Cardiac muscle cell (in vitro differentiated cells and primary cell): ENCODE measurements at regions not wholly inside any gene's neighbourhood (a gene's known extent, or its start where the extent isn't known, plus 50 kb on each side); places are given as distances from the start of the nearest gene placed in this dataset.

ENCODE experiments used
- DNase-seq, 2 donors: peaks; one replicate each; pipeline versions ENCODE4 v3.0.0 to v3.0.0-alpha.2; 2010 to 2017; ENCODE audit warnings: low read depth in 1 of 2, low spot score in 1 of 2
- H3K27ac ChIP-seq: fragments of 200-600 bp; sonication (generic); 2 replicates; pipeline ENCODE4 v1.5.1; 2016
- H3K27me3 ChIP-seq: fragments of 200-600 bp; sonication (generic); 2 replicates; pipeline ENCODE4 v1.6.0; 2016; ENCODE audit warnings: control low read depth
- H3K36me3 ChIP-seq: fragments of 200-600 bp; sonication (generic); 2 replicates; pipeline ENCODE4 v1.5.1; 2016; ENCODE audit warnings: control low read depth
- H3K4me1 ChIP-seq: fragments of 200-600 bp; sonication (generic); 2 replicates; pipeline ENCODE4 v1.8.1; 2017; ENCODE audit warnings: low read depth, mild to moderate bottlenecking, mixed run types
- H3K4me3 ChIP-seq: fragments of 200-600 bp; sonication (generic); 2 replicates; pipeline ENCODE4 v1.5.1; 2016; ENCODE audit warnings: mild to moderate bottlenecking
- H3K9me3 ChIP-seq: fragments of 200-600 bp; sonication (generic); 2 replicates; pipeline ENCODE4 v1.5.1; 2017; ENCODE audit warnings: low read depth, mild to moderate bottlenecking, control low read depth
- CTCF ChIP-seq: IDR thresholded peaks from 2 replicates; pipeline ENCODE4 v1.5.1; 2012; ENCODE audit warnings: low read depth, mild to moderate bottlenecking, low read length

DNA sequence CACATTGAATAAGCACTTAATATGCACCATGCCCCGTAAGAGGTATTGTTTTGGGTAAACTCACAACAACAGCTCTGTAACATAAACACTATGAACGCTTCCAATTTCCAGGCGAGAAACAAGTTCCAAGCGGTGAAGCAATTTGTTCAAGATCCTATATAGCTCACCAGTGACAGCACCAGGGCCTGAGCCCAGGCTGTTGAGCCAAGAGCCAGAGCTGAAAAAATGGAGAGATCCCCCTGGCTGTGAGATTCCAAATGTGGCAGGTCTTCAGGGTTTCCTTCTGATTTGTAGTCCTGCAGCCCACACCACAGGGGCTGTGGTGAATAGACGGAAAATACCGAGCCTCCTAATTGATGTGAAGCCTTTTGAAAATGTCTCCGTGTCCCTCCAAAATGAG is 268.0 kb upstream of the KIRREL3 start:
- H3K27ac ChIP-seq: no peak overlapping the region
- peak in 1 of 2 donors; percentile 7 for DNase-seq
- H3K4me3 ChIP-seq: no peak overlapping the region
- TF ChIP-seq CTCF: no peak
- H3K9me3 ChIP-seq: no peaks in the 10 kb centered on the region
- no peaks in the 10 kb centered on the region for H3K27me3 ChIP-seq
- H3K36me3 ChIP-seq: no peaks in the 10 kb centered on the region
- no peaks in the 10 kb centered on the region for H3K4me1 ChIP-seq

DNA sequence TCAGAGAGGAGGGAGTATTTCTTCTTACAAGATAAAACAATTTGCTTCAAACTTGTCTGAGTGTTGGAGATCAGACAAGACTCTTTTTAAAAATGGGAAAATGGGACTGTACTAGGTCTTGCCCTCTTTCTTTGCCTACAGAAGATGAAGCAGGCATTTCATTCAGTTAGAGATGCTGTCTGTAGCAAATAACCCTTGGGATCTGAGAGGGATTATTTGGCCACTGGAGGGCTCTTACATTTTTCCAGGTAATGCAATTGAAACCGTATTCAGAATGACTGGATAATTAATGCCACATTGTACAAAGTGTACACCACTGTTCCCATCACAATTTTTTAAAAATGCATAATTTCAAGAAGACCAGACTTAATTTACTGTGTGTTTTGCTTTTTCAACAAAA is 258.5 kb upstream of the KIRREL3 start:
- no peak for TF ChIP-seq CTCF
- Histone ChIP-seq H3K27ac (no peak overlapping the region), H3K27me3 (no peaks in the 10 kb centered on the region), H3K36me3 (no peaks in the 10 kb centered on the region), H3K4me3 (no peak overlapping the region), H3K9me3 (no peaks in the 10 kb centered on the region), H3K4me1 (peaks cover 11% of the 10 kb centered on the region)
- no peak for DNase-seq

DNA sequence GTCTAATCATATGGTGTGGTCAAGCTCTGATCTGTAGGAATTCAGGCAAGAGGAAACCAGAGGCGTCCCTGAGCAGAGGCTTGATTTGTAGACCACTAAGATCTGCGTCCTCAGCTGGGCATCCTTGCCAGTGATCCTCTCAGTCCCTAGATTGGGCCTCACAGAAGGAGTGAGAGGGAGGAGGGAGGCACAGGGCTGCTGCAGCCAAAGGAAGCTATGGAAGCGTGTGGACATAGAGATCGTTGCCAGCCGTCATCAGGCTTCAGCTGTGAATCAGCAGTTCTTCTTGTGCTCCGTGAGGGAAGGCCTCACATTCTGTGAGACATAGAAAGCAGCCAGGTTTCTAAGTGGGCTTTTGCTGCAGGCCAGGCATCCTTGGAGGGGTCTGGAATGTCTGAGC is 254.6 kb upstream of the KIRREL3 start:
- TF ChIP-seq CTCF: no peak
- peaks cover 26% of the 10 kb centered on the region for H3K4me1 ChIP-seq
- DNase-seq: peak in 1 of 2 donors; percentile 50
- no peak overlapping the region for H3K4me3 ChIP-seq
- H3K27ac ChIP-seq: no peak overlapping the region
- H3K36me3 ChIP-seq: no peaks in the 10 kb centered on the region
- no peaks in the 10 kb centered on the region for H3K27me3 ChIP-seq
- no peaks in the 10 kb centered on the region for H3K9me3 ChIP-seq

DNA sequence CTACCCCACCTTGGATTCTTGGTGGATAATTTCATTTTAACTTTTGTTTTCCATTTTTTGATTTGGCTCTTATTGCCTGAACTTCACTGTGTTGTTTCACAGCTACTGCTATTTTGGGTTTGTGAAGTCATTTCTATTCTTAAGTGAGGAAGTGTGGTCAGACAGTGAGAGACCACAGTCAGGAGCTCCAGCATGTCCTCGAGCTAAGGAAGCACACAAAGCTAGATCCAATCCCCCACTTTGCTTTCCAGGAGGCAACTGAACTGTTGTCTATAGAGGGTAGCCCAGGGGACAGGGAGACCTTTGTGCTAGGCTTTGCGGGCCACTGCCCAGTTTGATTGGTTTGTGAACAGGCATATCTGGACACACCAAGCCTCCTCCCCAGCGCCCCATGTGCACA is 251.8 kb upstream of the KIRREL3 start:
- Histone ChIP-seq H3K27me3 (no peaks in the 10 kb centered on the region), H3K4me1 (peaks cover 26% of the 10 kb centered on the region), H3K27ac (no peak overlapping the region), H3K36me3 (no peaks in the 10 kb centered on the region), H3K4me3 (no peak overlapping the region), H3K9me3 (no peaks in the 10 kb centered on the region)
- no peak for TF ChIP-seq CTCF
- DNase-seq: no peak

GRCh38 chr11:127249576-127249975 is 249.0 kb upstream of the KIRREL3 start:
- no peak overlapping the region for H3K27ac ChIP-seq
- H3K4me1 ChIP-seq: peaks cover 17% of the 10 kb centered on the region
- no peaks in the 10 kb centered on the region for H3K36me3 ChIP-seq
- no peak overlapping the region for H3K4me3 ChIP-seq
- TF ChIP-seq CTCF: no peak
- H3K9me3 ChIP-seq: no peaks in the 10 kb centered on the region
- no peak for DNase-seq
- no peaks in the 10 kb centered on the region for H3K27me3 ChIP-seq

GRCh38 chr11:127248476-127248875 is 247.9 kb upstream of the KIRREL3 start:
- Histone ChIP-seq H3K9me3 (no peaks in the 10 kb centered on the region), H3K4me3 (no peak overlapping the region), H3K27me3 (no peaks in the 10 kb centered on the region), H3K27ac (no peak overlapping the region), H3K4me1 (peaks cover 8% of the 10 kb centered on the region), H3K36me3 (no peaks in the 10 kb centered on the region)
- no peak for TF ChIP-seq CTCF
- DNase-seq: no peak
